ENCODE measurements at regions not wholly inside any gene's neighbourhood (a gene's known extent, or its start where the extent isn't known, plus 50 kb on each side); places are given as distances from the start of the nearest gene placed in this dataset.
A peak's percentile ranks its signal among the peaks of the same experiment; 100 is the strongest.

- no peaks in the 10 kb centered on the region for H3K36me3 ChIP-seq (ENCODE audit: control insufficient read depth in 2 of 2, insufficient read depth in 2 of 2, low read length in 1 of 2)
- no peak overlapping the region for H3K4me3 ChIP-seq
- POLR2A ChIA-PET = no interaction called here
- BruUV-seq (replicated peaks) = no TSS peak
- RAD21 ChIA-PET (ENCODE audit: unreplicated experiment) = no interaction called here
- no peak; the same call in 2 of the 3 replicates for ATAC-seq
- H3K27me3 ChIP-seq (replicated peaks in 1 of 2; ENCODE audit: control insufficient read depth in 2 of 2, insufficient read depth in 2 of 2, low read length in 1 of 2) = no peaks in the 10 kb centered on the region
- no peak overlapping the region for H3K9ac ChIP-seq (ENCODE audit: control insufficient read depth, insufficient read depth, low read length)
- H3K9me3 ChIP-seq (replicated peaks; ENCODE audit: control insufficient read depth, insufficient read depth, low read length) = no peaks in the 10 kb centered on the region
- 25% methylated on average over 7 of the region's 7 CpGs for WGBS (ENCODE audit: insufficient coverage, insufficient replicate concordance, low lambda C conversion rate, missing lambda C conversion rate)
- TF ChIP-seq ZNF217 (IDR thresholded peaks at IDR 0.05) = no peak
- TF ChIP-seq BACH1 (IDR thresholded peaks at IDR 0.05; ENCODE audit: borderline replicate concordance) = no peak
- no peak overlapping the region for H3K4me2 ChIP-seq (ENCODE audit: control insufficient read depth, insufficient read depth)
- no peak for FAIRE-seq
- in situ Hi-C loops (cut with MboI) = no loop called here
- H4K20me1 ChIP-seq (ENCODE audit: control insufficient read depth, insufficient read depth) = no peaks in the 10 kb centered on the region
- no peak for DNase-seq (ENCODE audit: low read depth, low spot score)
- H2AFZ ChIP-seq (ENCODE audit: control insufficient read depth, low read depth, low read length) = no peak overlapping the region
- CTCF ChIA-PET = no interaction called here
- no peak overlapping the region for H3K27ac ChIP-seq (ENCODE audit: control insufficient read depth, insufficient read depth)
- H3K79me2 ChIP-seq (ENCODE audit: control insufficient read depth, insufficient read depth, low read length) = no peaks in the 10 kb centered on the region
- H3K4me1 ChIP-seq (ENCODE audit: control insufficient read depth, insufficient read depth, low read length) = no peaks in the 10 kb centered on the region
- SMC1A ChIA-PET (ENCODE audit: uncharacterized antibody, unreplicated experiment) = no interaction called here
- intact Hi-C loops (cut with micrococcal nuclease; ENCODE audit: unreplicated experiment) = no loop called here
Measured at GRCh38 chr5:85646036-85646435, 971.7 kb upstream of the COX7C start.

- CTCF ChIA-PET = no interaction called here
- no TSS peak for BruUV-seq (replicated peaks)
- TF ChIP-seq MAX (IDR thresholded peaks at IDR 0.05; ENCODE audit: low read depth, low read length) = no peak
- no peak for TF ChIP-seq SP1 (IDR thresholded peaks at IDR 0.05; ENCODE audit: low read depth, low read length)
- TF ChIP-seq POLR2AphosphoS2 (IDR thresholded peaks at IDR 0.05; ENCODE audit: low read depth, low read length) = no peak
- TF ChIP-seq BMI1 (IDR thresholded peaks at IDR 0.05; ENCODE audit: borderline replicate concordance) = no peak
- TF ChIP-seq, protein P1, sequence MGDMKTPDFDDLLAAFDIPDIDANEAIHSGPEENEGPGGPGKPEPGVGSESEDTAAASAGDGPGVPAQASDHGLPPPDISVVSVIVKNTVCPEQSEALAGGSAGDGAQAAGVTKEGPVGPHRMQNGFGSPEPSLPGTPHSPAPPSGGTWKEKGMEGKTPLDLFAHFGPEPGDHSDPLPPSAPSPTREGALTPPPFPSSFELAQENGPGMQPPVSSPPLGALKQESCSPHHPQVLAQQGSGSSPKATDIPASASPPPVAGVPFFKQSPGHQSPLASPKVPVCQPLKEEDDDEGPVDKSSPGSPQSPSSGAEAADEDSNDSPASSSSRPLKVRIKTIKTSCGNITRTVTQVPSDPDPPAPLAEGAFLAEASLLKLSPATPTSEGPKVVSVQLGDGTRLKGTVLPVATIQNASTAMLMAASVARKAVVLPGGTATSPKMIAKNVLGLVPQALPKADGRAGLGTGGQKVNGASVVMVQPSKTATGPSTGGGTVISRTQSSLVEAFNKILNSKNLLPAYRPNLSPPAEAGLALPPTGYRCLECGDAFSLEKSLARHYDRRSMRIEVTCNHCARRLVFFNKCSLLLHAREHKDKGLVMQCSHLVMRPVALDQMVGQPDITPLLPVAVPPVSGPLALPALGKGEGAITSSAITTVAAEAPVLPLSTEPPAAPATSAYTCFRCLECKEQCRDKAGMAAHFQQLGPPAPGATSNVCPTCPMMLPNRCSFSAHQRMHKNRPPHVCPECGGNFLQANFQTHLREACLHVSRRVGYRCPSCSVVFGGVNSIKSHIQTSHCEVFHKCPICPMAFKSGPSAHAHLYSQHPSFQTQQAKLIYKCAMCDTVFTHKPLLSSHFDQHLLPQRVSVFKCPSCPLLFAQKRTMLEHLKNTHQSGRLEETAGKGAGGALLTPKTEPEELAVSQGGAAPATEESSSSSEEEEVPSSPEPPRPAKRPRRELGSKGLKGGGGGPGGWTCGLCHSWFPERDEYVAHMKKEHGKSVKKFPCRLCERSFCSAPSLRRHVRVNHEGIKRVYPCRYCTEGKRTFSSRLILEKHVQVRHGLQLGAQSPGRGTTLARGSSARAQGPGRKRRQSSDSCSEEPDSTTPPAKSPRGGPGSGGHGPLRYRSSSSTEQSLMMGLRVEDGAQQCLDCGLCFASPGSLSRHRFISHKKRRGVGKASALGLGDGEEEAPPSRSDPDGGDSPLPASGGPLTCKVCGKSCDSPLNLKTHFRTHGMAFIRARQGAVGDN (IDR thresholded peaks at IDR 0.05) = no peak
- no peak for TF ChIP-seq ZBED1 (IDR thresholded peaks at IDR 0.05; ENCODE audit: borderline replicate concordance)
- no peak for TF ChIP-seq E2F4 (IDR thresholded peaks at IDR 0.05; ENCODE audit: low read depth, low read length)
- TF ChIP-seq TBL1XR1 (IDR thresholded peaks at IDR 0.05; ENCODE audit: low read depth, low read length) = no peak
- TF ChIP-seq CEBPB (IDR thresholded peaks at IDR 0.05; ENCODE audit: borderline replicate concordance in 1 of 2, low read depth in 2 of 2, low read length in 2 of 2) = no peak
Measured at GRCh38 chr5:85646641-85647040, 971.1 kb upstream of the COX7C start.

More at GRCh38 chr5:85646641-85647040, 971.1 kb upstream of the COX7C start:
- H3K4me1 ChIP-seq (ENCODE audit: control insufficient read depth, insufficient read depth, low read length) = no peaks in the 10 kb centered on the region
- H3K4me3 ChIP-seq = no peak overlapping the region
- RAD21 ChIA-PET (ENCODE audit: unreplicated experiment) = no interaction called here
- POLR2A ChIA-PET = no interaction called here
- H3K9me3 ChIP-seq (replicated peaks; ENCODE audit: control insufficient read depth, insufficient read depth, low read length) = no peaks in the 10 kb centered on the region
- in situ Hi-C loops (cut with MboI) (no loop called here), intact Hi-C loops (cut with micrococcal nuclease; ENCODE audit: unreplicated experiment) (no loop called here)
- 43% methylated on average over 2 of the region's 2 CpGs for WGBS (ENCODE audit: insufficient coverage, insufficient replicate concordance, low lambda C conversion rate, missing lambda C conversion rate)
- no peak overlapping the region for H3K4me2 ChIP-seq (ENCODE audit: control insufficient read depth, insufficient read depth)
- SMC1A ChIA-PET (ENCODE audit: uncharacterized antibody, unreplicated experiment) = no interaction called here
- no peak for DNase-seq (ENCODE audit: low read depth, low spot score)
- H2AFZ ChIP-seq (ENCODE audit: control insufficient read depth, low read depth, low read length) = no peak overlapping the region
- no peaks in the 10 kb centered on the region for H3K36me3 ChIP-seq (ENCODE audit: control insufficient read depth in 2 of 2, insufficient read depth in 2 of 2, low read length in 1 of 2)
- H3K79me2 ChIP-seq (ENCODE audit: control insufficient read depth, insufficient read depth, low read length) = no peaks in the 10 kb centered on the region
- no peaks in the 10 kb centered on the region for H4K20me1 ChIP-seq (ENCODE audit: control insufficient read depth, insufficient read depth)
- H3K9ac ChIP-seq (ENCODE audit: control insufficient read depth, insufficient read depth, low read length) = no peak overlapping the region
- H3K27ac ChIP-seq (ENCODE audit: control insufficient read depth, insufficient read depth) = no peak overlapping the region
- no peaks in the 10 kb centered on the region for H3K27me3 ChIP-seq (replicated peaks in 1 of 2; ENCODE audit: control insufficient read depth in 2 of 2, insufficient read depth in 2 of 2, low read length in 1 of 2)
- peak; percentile 34; the same call in 2 of the 3 replicates for ATAC-seq
- no peak for FAIRE-seq
